ENCODE measurements at regions not wholly inside any gene's neighbourhood (a gene's known extent, or its start where the extent isn't known, plus 50 kb on each side); places are given as distances from the start of the nearest gene placed in this dataset.
A peak's percentile ranks its signal among the peaks of the same experiment; 100 is the strongest.

GRCh38 chr21:41623945-41624344 is 116.0 kb upstream of the TMPRSS2 start:
- no peaks in the 10 kb centered on the region for H3K9me3 Mint-ChIP-seq (ENCODE audit: unreplicated experiment)
- no peak overlapping the region for H3K4me3 Mint-ChIP-seq (ENCODE audit: unreplicated experiment)
- intact Hi-C loops (cut with micrococcal nuclease) = no loop called here
- H3K36me3 Mint-ChIP-seq (ENCODE audit: insufficient read depth, unreplicated experiment) = peaks cover 6% of the 10 kb centered on the region
- TF ChIP-seq, protein P1, sequence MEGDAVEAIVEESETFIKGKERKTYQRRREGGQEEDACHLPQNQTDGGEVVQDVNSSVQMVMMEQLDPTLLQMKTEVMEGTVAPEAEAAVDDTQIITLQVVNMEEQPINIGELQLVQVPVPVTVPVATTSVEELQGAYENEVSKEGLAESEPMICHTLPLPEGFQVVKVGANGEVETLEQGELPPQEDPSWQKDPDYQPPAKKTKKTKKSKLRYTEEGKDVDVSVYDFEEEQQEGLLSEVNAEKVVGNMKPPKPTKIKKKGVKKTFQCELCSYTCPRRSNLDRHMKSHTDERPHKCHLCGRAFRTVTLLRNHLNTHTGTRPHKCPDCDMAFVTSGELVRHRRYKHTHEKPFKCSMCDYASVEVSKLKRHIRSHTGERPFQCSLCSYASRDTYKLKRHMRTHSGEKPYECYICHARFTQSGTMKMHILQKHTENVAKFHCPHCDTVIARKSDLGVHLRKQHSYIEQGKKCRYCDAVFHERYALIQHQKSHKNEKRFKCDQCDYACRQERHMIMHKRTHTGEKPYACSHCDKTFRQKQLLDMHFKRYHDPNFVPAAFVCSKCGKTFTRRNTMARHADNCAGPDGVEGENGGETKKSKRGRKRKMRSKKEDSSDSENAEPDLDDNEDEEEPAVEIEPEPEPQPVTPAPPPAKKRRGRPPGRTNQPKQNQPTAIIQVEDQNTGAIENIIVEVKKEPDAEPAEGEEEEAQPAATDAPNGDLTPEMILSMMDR (IDR thresholded peaks at IDR 0.05; ENCODE audit: unreplicated experiment) = no peak
- POLR2A ChIA-PET = interaction anchor here (0.9 kb wide), 1 partner anchor 160 kb away, joined by 3 read pairs; no protein-coding TSS in a partner anchor
- no peak overlapping the region for H3K27ac Mint-ChIP-seq (ENCODE audit: low read depth, unreplicated experiment)
- H3K4me1 Mint-ChIP-seq (ENCODE audit: insufficient read depth, unreplicated experiment) = peaks cover 34% of the 10 kb centered on the region
- H3K27me3 Mint-ChIP-seq (ENCODE audit: insufficient read depth, unreplicated experiment) = no peaks in the 10 kb centered on the region
- DNase-seq (ENCODE audit: unreplicated experiment) = no peak
- no TSS peak for BruUV-seq (replicated peaks)
- CTCF ChIA-PET = interaction anchor here (0.6 kb wide), 1 partner anchor 128 kb away, joined by 3 read pairs; no protein-coding TSS in a partner anchor

DNA sequence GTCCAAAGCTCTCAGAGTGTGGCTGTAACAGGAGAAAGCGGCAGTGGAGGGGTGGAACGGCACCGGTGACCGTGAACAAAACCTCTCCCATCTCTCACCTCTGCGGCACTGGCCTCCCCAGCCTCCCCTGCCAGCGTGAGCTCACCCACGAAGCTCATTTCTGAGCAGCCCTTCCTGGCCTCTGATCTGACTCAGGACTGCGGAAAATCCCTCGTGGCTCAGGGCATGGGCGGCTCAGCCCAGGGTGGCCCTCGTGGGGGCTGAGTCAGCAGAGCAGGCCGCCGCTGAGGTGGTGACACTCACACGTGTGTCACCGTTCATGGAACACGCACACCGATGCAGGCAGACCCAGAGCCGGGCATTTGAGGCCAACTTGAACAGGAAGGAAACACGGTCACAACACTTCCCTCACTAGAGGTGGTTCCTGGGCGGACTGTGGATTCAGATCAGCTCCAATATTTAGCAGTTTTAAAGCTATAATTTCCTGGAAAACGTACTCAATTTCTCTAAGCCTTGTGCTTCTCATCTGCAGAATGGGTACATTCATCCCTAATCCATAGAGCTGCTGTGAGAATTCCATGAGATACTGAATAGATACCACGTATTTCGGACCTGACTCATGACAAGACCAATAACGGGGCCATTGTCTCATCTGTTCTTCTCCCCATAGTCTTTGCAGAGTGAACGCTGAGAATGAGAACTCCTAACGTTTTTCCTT is 115.0 kb upstream of the TMPRSS2 start:
- no peak overlapping the region for H3K4me3 Mint-ChIP-seq (ENCODE audit: unreplicated experiment)
- ChIA-PET CTCF (interaction anchor here (1.0 kb wide), 1 partner anchor 10 kb away, joined by 3 read pairs; no protein-coding TSS in a partner anchor), POLR2A (interaction anchor here (0.9 kb wide), 1 partner anchor 161 kb away, joined by 3 read pairs; no protein-coding TSS in a partner anchor)
- no peaks in the 10 kb centered on the region for H3K27me3 Mint-ChIP-seq (ENCODE audit: insufficient read depth, unreplicated experiment)
- intact Hi-C loops (cut with micrococcal nuclease) = no loop called here
- no TSS peak for BruUV-seq (replicated peaks)
- no peak for DNase-seq (ENCODE audit: unreplicated experiment)
- H3K4me1 Mint-ChIP-seq (ENCODE audit: insufficient read depth, unreplicated experiment) = peaks cover 34% of the 10 kb centered on the region
- TF ChIP-seq, protein P1 (IDR thresholded peaks at IDR 0.05; ENCODE audit: unreplicated experiment) = no peak
- H3K36me3 Mint-ChIP-seq (ENCODE audit: insufficient read depth, unreplicated experiment) = peaks cover 6% of the 10 kb centered on the region
- peak overlapping the region; percentile 15 for H3K27ac Mint-ChIP-seq (ENCODE audit: low read depth, unreplicated experiment)
- no peaks in the 10 kb centered on the region for H3K9me3 Mint-ChIP-seq (ENCODE audit: unreplicated experiment)

- H3K27me3 Mint-ChIP-seq (ENCODE audit: insufficient read depth, unreplicated experiment) = no peaks in the 10 kb centered on the region
- BruUV-seq (replicated peaks) = no TSS peak
- POLR2A ChIA-PET = interaction anchor here (0.8 kb wide), 1 partner anchor 10 kb away, joined by 4 read pairs; no protein-coding TSS in a partner anchor
- H3K4me3 Mint-ChIP-seq (ENCODE audit: unreplicated experiment) = no peak overlapping the region
- TF ChIP-seq, protein P1 (IDR thresholded peaks at IDR 0.05; ENCODE audit: unreplicated experiment) = no peak
- DNase-seq (ENCODE audit: unreplicated experiment) = no peak
- H3K27ac Mint-ChIP-seq (ENCODE audit: low read depth, unreplicated experiment) = peak overlapping the region; percentile 15
- intact Hi-C loops (cut with micrococcal nuclease) = no loop called here
- H3K36me3 Mint-ChIP-seq (ENCODE audit: insufficient read depth, unreplicated experiment) = peaks cover 6% of the 10 kb centered on the region
- H3K9me3 Mint-ChIP-seq (ENCODE audit: unreplicated experiment) = no peaks in the 10 kb centered on the region
- peaks cover 34% of the 10 kb centered on the region for H3K4me1 Mint-ChIP-seq (ENCODE audit: insufficient read depth, unreplicated experiment)
- CTCF ChIA-PET = interaction anchor here (1.0 to 1.3 kb wide), 2 partner anchors 9 to 495 kb away, joined by 3 to 4 read pairs; no protein-coding TSS in a partner anchor
Observed at GRCh38 chr21:41622201-41622600, 114.2 kb upstream of the TMPRSS2 start.

- TF ChIP-seq, protein P1 (IDR thresholded peaks at IDR 0.05; ENCODE audit: unreplicated experiment) = no peak
- no peaks in the 10 kb centered on the region for H3K27me3 Mint-ChIP-seq (ENCODE audit: insufficient read depth, unreplicated experiment)
- CTCF ChIA-PET = interaction anchor here (0.6 to 1.3 kb wide), 4 partner anchors 77 to 496 kb away, joined by 3 to 4 read pairs (median 3); no protein-coding TSS in a partner anchor
Observed at GRCh38 chr21:41621513-41621912, 113.6 kb upstream of the TMPRSS2 start.

More at GRCh38 chr21:41621513-41621912, 113.6 kb upstream of the TMPRSS2 start:
- H3K4me3 Mint-ChIP-seq (ENCODE audit: unreplicated experiment) = no peak overlapping the region
- H3K36me3 Mint-ChIP-seq (ENCODE audit: insufficient read depth, unreplicated experiment) = peaks cover 6% of the 10 kb centered on the region
- H3K9me3 Mint-ChIP-seq (ENCODE audit: unreplicated experiment) = no peaks in the 10 kb centered on the region
- peaks cover 36% of the 10 kb centered on the region for H3K4me1 Mint-ChIP-seq (ENCODE audit: insufficient read depth, unreplicated experiment)
- no TSS peak for BruUV-seq (replicated peaks)
- intact Hi-C loops (cut with micrococcal nuclease) = no loop called here
- POLR2A ChIA-PET = interaction anchor here (0.6 to 1.2 kb wide), 4 partner anchors 9 to 164 kb away, joined by 3 to 4 read pairs (median 4); no protein-coding TSS in a partner anchor
- DNase-seq (ENCODE audit: unreplicated experiment) = no peak
- peak overlapping the region; percentile 43 for H3K27ac Mint-ChIP-seq (ENCODE audit: low read depth, unreplicated experiment)
